ENCODE measurements at regions not wholly inside any gene's neighbourhood (a gene's known extent, or its start where the extent isn't known, plus 50 kb on each side); places are given as distances from the start of the nearest gene placed in this dataset.

DNA sequence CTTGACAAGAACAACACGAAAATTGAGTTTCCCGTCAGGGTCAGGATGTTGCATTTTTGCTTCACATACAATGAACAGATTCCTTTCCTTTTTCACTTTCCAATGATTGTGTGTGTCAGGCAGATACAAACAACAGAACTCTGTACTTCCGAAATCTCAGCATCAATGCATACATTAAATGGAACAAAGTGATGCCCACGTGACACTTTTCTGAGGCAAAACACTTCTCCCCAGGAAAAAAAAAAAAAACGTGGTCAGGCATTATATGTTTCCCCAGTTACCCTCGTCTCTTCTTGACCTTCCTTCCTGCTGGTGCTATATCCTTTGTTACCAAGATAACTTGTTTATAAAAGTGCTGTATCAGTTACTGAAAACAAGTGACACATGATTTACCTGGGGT is 181.8 kb downstream of the ZNF281 start:
- WGBS, 2 donors: 53 to 62% methylated on average over 6 of the region's 6 CpGs
- Histone ChIP-seq H3K27me3 (no peaks in the 10 kb centered on the region), H3K9me3 (no peaks in the 10 kb centered on the region), H3K4me3 (no peak overlapping the region), H3K4me1 (peaks cover 0 to 14% (median 4%) of the 10 kb centered on the region in 4 donors), H3K36me3 (no peaks in the 10 kb centered on the region), H3K27ac (no peak overlapping the region)
- DNase-seq: no peak
- intact Hi-C loops (cut with DNase I): no loop called here
- no peak for TF ChIP-seq EP300 (IDR thresholded peaks at IDR 0.05)
- TF ChIP-seq, protein P1, sequence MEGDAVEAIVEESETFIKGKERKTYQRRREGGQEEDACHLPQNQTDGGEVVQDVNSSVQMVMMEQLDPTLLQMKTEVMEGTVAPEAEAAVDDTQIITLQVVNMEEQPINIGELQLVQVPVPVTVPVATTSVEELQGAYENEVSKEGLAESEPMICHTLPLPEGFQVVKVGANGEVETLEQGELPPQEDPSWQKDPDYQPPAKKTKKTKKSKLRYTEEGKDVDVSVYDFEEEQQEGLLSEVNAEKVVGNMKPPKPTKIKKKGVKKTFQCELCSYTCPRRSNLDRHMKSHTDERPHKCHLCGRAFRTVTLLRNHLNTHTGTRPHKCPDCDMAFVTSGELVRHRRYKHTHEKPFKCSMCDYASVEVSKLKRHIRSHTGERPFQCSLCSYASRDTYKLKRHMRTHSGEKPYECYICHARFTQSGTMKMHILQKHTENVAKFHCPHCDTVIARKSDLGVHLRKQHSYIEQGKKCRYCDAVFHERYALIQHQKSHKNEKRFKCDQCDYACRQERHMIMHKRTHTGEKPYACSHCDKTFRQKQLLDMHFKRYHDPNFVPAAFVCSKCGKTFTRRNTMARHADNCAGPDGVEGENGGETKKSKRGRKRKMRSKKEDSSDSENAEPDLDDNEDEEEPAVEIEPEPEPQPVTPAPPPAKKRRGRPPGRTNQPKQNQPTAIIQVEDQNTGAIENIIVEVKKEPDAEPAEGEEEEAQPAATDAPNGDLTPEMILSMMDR (IDR thresholded peaks at IDR 0.05): no peak
- no peak for TF ChIP-seq POLR2AphosphoS5 (IDR thresholded peaks at IDR 0.05)
- TF ChIP-seq POLR2A (IDR thresholded peaks at IDR 0.05): no peak
